DND-41 (cell line): ENCODE measurements at regions not wholly inside any gene's neighbourhood (a gene's known extent, or its start where the extent isn't known, plus 50 kb on each side); places are given as distances from the start of the nearest gene placed in this dataset.

Experiments
- ATAC-seq: fragments of 200-7000 bp; cut with Tn5 transposase; 3 replicates; pipeline ENCODE4 v1.9.1; 2021; ENCODE audit warnings: low read depth; ENCODE audit not compliant: insufficient read depth
- DNase-seq: peaks from one replicate; pipeline ENCODE4 v3.0.0-alpha.2; 2020
- H2AFZ ChIP-seq: 2 replicates; pipeline ENCODE4 v1.6.0; 2012; ENCODE audit warnings: low read depth, low read length
- H3K27ac ChIP-seq: 2 replicates; pipeline ENCODE4 v1.5.1; 2012; ENCODE audit warnings: low read length, inconsistent platforms
- H3K27me3 ChIP-seq: fragments of 200-600 bp; sonication (generic); 2 replicates; pipeline ENCODE4 v1.6.0; 2012; ENCODE audit warnings: low read length, mild to moderate bottlenecking, inconsistent platforms; ENCODE audit not compliant: insufficient read depth, poor library complexity
- H3K36me3 ChIP-seq: 2 replicates; pipeline ENCODE4 v1.5.1; 2012; ENCODE audit warnings: low read length, inconsistent platforms; ENCODE audit not compliant: insufficient read depth
- H3K4me1 ChIP-seq: 2 replicates; pipeline ENCODE4 v1.5.1; 2012; ENCODE audit warnings: mild to moderate bottlenecking, low read length; ENCODE audit not compliant: insufficient read depth
- H3K4me2 ChIP-seq: 2 replicates; pipeline ENCODE4 v1.6.0; 2012; ENCODE audit warnings: mild to moderate bottlenecking, moderate library complexity, low read length, inconsistent platforms; ENCODE audit not compliant: insufficient read depth
- H3K4me3 ChIP-seq, 2 experiments: fragments of 200-600 bp in 1 of 2; shearing (Covaris generic) in 1 of 2; 2 replicates each; pipeline ENCODE4 v1.5.1; 2012 to 2016; ENCODE audit warnings: inconsistent platforms in 2 of 2, low read length in 2 of 2, mild to moderate bottlenecking in 2 of 2, low read depth in 1 of 2, moderate library complexity in 1 of 2
- H3K79me2 ChIP-seq: 2 replicates; pipeline ENCODE4 v1.6.0; 2012; ENCODE audit warnings: low read length, inconsistent platforms; ENCODE audit not compliant: insufficient read depth
- H3K9ac ChIP-seq: 2 replicates; pipeline ENCODE4 v1.6.0; 2012; ENCODE audit warnings: low read depth, mild to moderate bottlenecking, inconsistent platforms, low read length, moderate library complexity
- H3K9me3 ChIP-seq: 2 replicates; pipeline ENCODE4 v1.5.1; 2012; ENCODE audit warnings: low read length, moderate library complexity, mild to moderate bottlenecking, inconsistent platforms; ENCODE audit not compliant: insufficient read depth, severe bottlenecking
- H4K20me1 ChIP-seq: 2 replicates; pipeline ENCODE4 v1.6.0; 2012; ENCODE audit warnings: low read length; ENCODE audit not compliant: insufficient read depth
- CTCF ChIP-seq: IDR thresholded peaks from 2 replicates; pipeline ENCODE4 v1.5.1; 2012; ENCODE audit warnings: borderline replicate concordance, low read length, moderate library complexity, mild to moderate bottlenecking; ENCODE audit not compliant: poor library complexity, severe bottlenecking; ENCODE audit errors: extremely low read depth
- EZH2 ChIP-seq: IDR thresholded peaks from 3 replicates; pipeline ENCODE4 v1.6.1; 2012; ENCODE audit warnings: borderline replicate concordance, low read depth, mild to moderate bottlenecking, moderate library complexity, low read length, inconsistent platforms; ENCODE audit not compliant: severe bottlenecking

- Histone ChIP-seq H2AFZ (no peak overlapping the region), H4K20me1 (no peaks in the 10 kb centered on the region), H3K27me3 (no peaks in the 10 kb centered on the region), H3K79me2 (no peaks in the 10 kb centered on the region), H3K4me2 (no peak overlapping the region), H3K9me3 (no peaks in the 10 kb centered on the region), H3K9ac (no peak overlapping the region), H3K36me3 (no peaks in the 10 kb centered on the region), H3K4me3 (no peak overlapping the region), H3K27ac (no peak overlapping the region), H3K4me1 (no peaks in the 10 kb centered on the region)
- ATAC-seq = no peak
- no peak for TF ChIP-seq EZH2
- no peak for DNase-seq
Measured at GRCh38 chr5:122673343-122673742, 101.5 kb upstream of the SNX2 start.

- DNase-seq (no peak), ATAC-seq (no peak)
- H4K20me1 ChIP-seq = no peaks in the 10 kb centered on the region
- no peak overlapping the region for H3K4me2 ChIP-seq
- no peaks in the 10 kb centered on the region for H3K36me3 ChIP-seq
- H3K4me3 ChIP-seq = no peak overlapping the region
- H3K27ac ChIP-seq = no peak overlapping the region
- H3K27me3 ChIP-seq = no peaks in the 10 kb centered on the region
- H3K4me1 ChIP-seq = no peaks in the 10 kb centered on the region
- TF ChIP-seq EZH2 (no peak), CTCF (no peak)
- H3K9ac ChIP-seq = no peak overlapping the region
- H2AFZ ChIP-seq = no peak overlapping the region
- H3K79me2 ChIP-seq = no peaks in the 10 kb centered on the region
- no peaks in the 10 kb centered on the region for H3K9me3 ChIP-seq
Measured at GRCh38 chr5:122674385-122674784, 100.5 kb upstream of the SNX2 start.

GRCh38 chr5:122680623-122681350 lies 94.1 kb upstream of the SNX2 start:
- no peak overlapping the region for H3K9ac ChIP-seq
- no peaks in the 10 kb centered on the region for H3K27me3 ChIP-seq
- H3K27ac ChIP-seq = no peak overlapping the region
- H2AFZ ChIP-seq = no peak overlapping the region
- H3K4me1 ChIP-seq = no peaks in the 10 kb centered on the region
- no peaks in the 10 kb centered on the region for H3K9me3 ChIP-seq
- H3K4me2 ChIP-seq = no peak overlapping the region
- no peaks in the 10 kb centered on the region for H3K36me3 ChIP-seq
- no peak overlapping the region for H3K4me3 ChIP-seq
- ATAC-seq (no peak), DNase-seq (no peak)
- H4K20me1 ChIP-seq = no peaks in the 10 kb centered on the region
- H3K79me2 ChIP-seq = no peaks in the 10 kb centered on the region
- TF ChIP-seq EZH2 = no peak
- no peak for TF ChIP-seq CTCF

GRCh38 chr5:122683631-122684030 lies 91.2 kb upstream of the SNX2 start:
- Histone ChIP-seq H4K20me1 (no peaks in the 10 kb centered on the region), H3K27me3 (no peaks in the 10 kb centered on the region), H3K9ac (no peak overlapping the region), H3K79me2 (no peaks in the 10 kb centered on the region), H3K9me3 (no peaks in the 10 kb centered on the region), H3K36me3 (no peaks in the 10 kb centered on the region), H2AFZ (no peak overlapping the region), H3K4me1 (no peaks in the 10 kb centered on the region), H3K27ac (no peak overlapping the region), H3K4me3 (no peak overlapping the region), H3K4me2 (no peak overlapping the region)
- DNase-seq (no peak), ATAC-seq (no peak)
- TF ChIP-seq CTCF (no peak), EZH2 (no peak)
